Muscle of arm (tissue), 1 donor: ENCODE measurements at regions not wholly inside any gene's neighbourhood (a gene's known extent, or its start where the extent isn't known, plus 50 kb on each side); places are given as distances from the start of the nearest gene placed in this dataset.

ENCODE experiments used
- DNase-seq: peaks from one replicate; pipeline ENCODE4 v3.0.0-alpha.2; 2013

GRCh38 chr5:6915574-6915973 lies 202.3 kb downstream of the TENT4A start:
- DNase-seq, result no peak

- DNase-seq, result no peak
Measured at GRCh38 chr5:6918255-6918654, 205.0 kb downstream of the TENT4A start.

- DNase-seq, result no peak
Measured at GRCh38 chr5:6920628-6921256, 207.5 kb downstream of the TENT4A start.

- no peak for DNase-seq
Measured at GRCh38 chr5:6926491-6927038, 213.3 kb downstream of the TENT4A start.

- no peak for DNase-seq
Measured at GRCh38 chr5:6936031-6936430, 222.8 kb downstream of the TENT4A start.

- DNase-seq, result no peak
Measured at GRCh38 chr5:6937677-6938076, 224.4 kb downstream of the TENT4A start.

- no peak for DNase-seq
Measured at GRCh38 chr5:6941631-6942030, 228.4 kb downstream of the TENT4A start.

GRCh38 chr5:6943197-6944112 lies 230.2 kb downstream of the TENT4A start:
- no peak for DNase-seq

- DNase-seq, result no peak
Measured at GRCh38 chr5:6948562-6948961, 235.3 kb downstream of the TENT4A start.

- no peak for DNase-seq
Measured at GRCh38 chr5:6949230-6949629, 236.0 kb downstream of the TENT4A start.

GRCh38 chr5:6950250-6950649 lies 237.0 kb downstream of the TENT4A start:
- DNase-seq, result no peak

GRCh38 chr5:6950860-6951259 lies 237.6 kb downstream of the TENT4A start:
- no peak for DNase-seq

- DNase-seq, result no peak
Measured at GRCh38 chr5:6961123-6961522, 247.9 kb downstream of the TENT4A start.

GRCh38 chr5:6961837-6962635 lies 248.8 kb downstream of the TENT4A start:
- no peak for DNase-seq

- DNase-seq, result no peak
Measured at GRCh38 chr5:6976971-6977370, 263.7 kb downstream of the TENT4A start.

GRCh38 chr5:6979061-6979460 lies 265.8 kb downstream of the TENT4A start:
- no peak for DNase-seq

GRCh38 chr5:6989230-6989629 lies 276.0 kb downstream of the TENT4A start:
- no peak for DNase-seq

GRCh38 chr5:6994097-6994496 lies 280.9 kb downstream of the TENT4A start:
- no peak for DNase-seq

GRCh38 chr5:6995115-6995514 lies 281.9 kb downstream of the TENT4A start:
- no peak for DNase-seq

GRCh38 chr5:7000310-7000709 lies 287.1 kb downstream of the TENT4A start:
- DNase-seq, result no peak

- DNase-seq, result no peak
Measured at GRCh38 chr5:7010591-7010990, 297.4 kb downstream of the TENT4A start.

- no peak for DNase-seq
Measured at GRCh38 chr5:7012057-7012456, 298.8 kb downstream of the TENT4A start.
